22Rv1 (cell line): ENCODE measurements at regions not wholly inside any gene's neighbourhood (a gene's known extent, or its start where the extent isn't known, plus 50 kb on each side); places are given as distances from the start of the nearest gene placed in this dataset.

ENCODE experiments used
- H3K27ac ChIP-seq: fragments of 450-650 bp; 2 replicates; pipeline ENCODE4 v1.5.1; 2017
- CTCF ChIP-seq: fragments of 450-650 bp; IDR thresholded peaks from 2 replicates; pipeline ENCODE4 v1.5.1; 2017; ENCODE audit warnings: mild to moderate bottlenecking
- ZFX ChIP-seq: fragments of 450-650 bp; IDR thresholded peaks from 2 replicates; pipeline ENCODE4 v1.6.1; 2017; ENCODE audit warnings: antibody characterized with exemption, borderline replicate concordance

- H3K27ac ChIP-seq = no peak overlapping the region
- TF ChIP-seq CTCF (no peak), ZFX (no peak)
Measured at GRCh38 chr7:46479680-46480079, 558.6 kb upstream of the IGFBP3 start.

- H3K27ac ChIP-seq = no peak overlapping the region
- no peak for TF ChIP-seq ZFX
- no peak for TF ChIP-seq CTCF
Measured at GRCh38 chr7:46478046-46478445, 557.0 kb upstream of the IGFBP3 start.

GRCh38 chr7:46468753-46469356, 547.8 kb upstream of the IGFBP3 start:
- H3K27ac ChIP-seq = no peak overlapping the region
- TF ChIP-seq ZFX = no peak
- TF ChIP-seq CTCF = no peak

DNA sequence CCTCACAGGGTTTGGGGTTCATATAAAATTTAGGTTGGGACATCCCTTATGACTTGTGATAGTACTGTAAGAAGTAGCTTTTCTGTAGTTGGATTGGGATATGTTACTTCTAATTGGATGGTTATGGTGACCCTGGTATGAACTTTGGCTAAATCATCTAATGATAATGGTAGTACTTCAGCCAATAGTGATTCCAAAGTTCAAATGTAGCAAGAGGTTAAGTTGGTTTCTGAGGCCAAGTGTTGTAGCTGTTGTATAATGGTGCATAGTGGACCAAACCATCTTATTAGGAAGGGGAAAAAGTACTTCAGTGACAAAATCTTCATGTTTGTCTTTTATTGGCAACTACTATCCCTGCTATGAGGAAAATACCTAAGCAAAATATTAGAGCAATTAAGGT, 542.1 kb upstream of the IGFBP3 start:
- no peak overlapping the region for H3K27ac ChIP-seq
- no peak for TF ChIP-seq ZFX
- TF ChIP-seq CTCF = no peak

DNA sequence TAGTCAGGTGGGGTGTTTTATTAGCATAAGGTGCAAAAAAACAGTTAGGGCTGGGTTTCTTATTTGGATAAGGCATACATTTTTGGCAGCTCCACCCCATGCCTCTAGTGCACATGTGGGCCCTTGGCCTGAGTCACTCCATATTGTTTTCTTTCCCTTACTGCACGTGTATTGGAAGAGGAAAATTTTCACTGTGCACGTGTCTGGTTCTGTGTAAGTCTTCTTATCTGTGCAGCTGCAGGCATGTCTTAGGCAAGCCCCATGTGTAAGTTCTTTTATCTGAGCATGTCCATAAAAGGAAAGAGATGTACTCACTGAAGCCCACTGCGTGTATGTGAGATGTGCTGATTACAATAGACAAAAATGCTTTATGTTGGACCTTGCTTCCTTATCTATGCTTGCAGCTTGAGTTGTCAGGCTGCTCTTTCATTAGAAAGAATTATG, 540.3 kb upstream of the IGFBP3 start:
- no peak for TF ChIP-seq CTCF
- TF ChIP-seq ZFX = no peak
- H3K27ac ChIP-seq = no peak overlapping the region

GRCh38 chr7:46459942-46460341, 538.9 kb upstream of the IGFBP3 start:
- H3K27ac ChIP-seq = no peak overlapping the region
- no peak for TF ChIP-seq ZFX
- TF ChIP-seq CTCF = no peak

GRCh38 chr7:46454816-46455215, 533.7 kb upstream of the IGFBP3 start:
- TF ChIP-seq CTCF (no peak), ZFX (no peak)
- H3K27ac ChIP-seq = no peak overlapping the region
